ENCODE measurements at regions not wholly inside any gene's neighbourhood (a gene's known extent, or its start where the extent isn't known, plus 50 kb on each side); places are given as distances from the start of the nearest gene placed in this dataset.

GRCh38 chr6:163765335-163765734, 350.8 kb downstream of the QKI start:
- no peak for DNase-seq (ENCODE audit: low read depth)
- H3K4me3 ChIP-seq (ENCODE audit: low read depth, low read length), result no peak overlapping the region
- TF ChIP-seq, protein P1, sequence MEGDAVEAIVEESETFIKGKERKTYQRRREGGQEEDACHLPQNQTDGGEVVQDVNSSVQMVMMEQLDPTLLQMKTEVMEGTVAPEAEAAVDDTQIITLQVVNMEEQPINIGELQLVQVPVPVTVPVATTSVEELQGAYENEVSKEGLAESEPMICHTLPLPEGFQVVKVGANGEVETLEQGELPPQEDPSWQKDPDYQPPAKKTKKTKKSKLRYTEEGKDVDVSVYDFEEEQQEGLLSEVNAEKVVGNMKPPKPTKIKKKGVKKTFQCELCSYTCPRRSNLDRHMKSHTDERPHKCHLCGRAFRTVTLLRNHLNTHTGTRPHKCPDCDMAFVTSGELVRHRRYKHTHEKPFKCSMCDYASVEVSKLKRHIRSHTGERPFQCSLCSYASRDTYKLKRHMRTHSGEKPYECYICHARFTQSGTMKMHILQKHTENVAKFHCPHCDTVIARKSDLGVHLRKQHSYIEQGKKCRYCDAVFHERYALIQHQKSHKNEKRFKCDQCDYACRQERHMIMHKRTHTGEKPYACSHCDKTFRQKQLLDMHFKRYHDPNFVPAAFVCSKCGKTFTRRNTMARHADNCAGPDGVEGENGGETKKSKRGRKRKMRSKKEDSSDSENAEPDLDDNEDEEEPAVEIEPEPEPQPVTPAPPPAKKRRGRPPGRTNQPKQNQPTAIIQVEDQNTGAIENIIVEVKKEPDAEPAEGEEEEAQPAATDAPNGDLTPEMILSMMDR (IDR thresholded peaks at IDR 0.05; ENCODE audit: low read depth, low read length, missing control alignments), result no peak

DNA sequence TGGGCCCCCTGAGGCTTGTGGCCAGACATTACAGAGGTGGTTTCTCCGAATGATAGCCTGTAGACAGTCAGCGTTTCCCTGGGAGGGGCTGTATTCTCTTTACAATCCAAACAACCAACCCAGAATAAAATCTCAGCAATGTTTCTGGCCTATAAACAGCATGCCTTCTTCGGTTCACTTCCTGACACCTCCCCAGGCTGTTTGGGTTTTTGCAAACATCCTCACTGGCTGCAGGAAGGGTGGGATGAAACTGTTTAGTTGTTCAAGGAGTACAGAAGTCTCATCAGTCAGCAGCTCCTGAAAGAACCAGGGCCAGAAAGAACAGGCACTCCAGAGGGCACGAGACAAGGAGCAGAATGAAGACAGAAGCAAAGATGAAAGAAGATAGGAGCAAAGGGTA, 350.0 kb downstream of the QKI start:
- TF ChIP-seq, protein P1 (IDR thresholded peaks at IDR 0.05; ENCODE audit: low read depth, low read length, missing control alignments), result no peak
- H3K4me3 ChIP-seq (ENCODE audit: low read depth, low read length), result no peak overlapping the region
- no peak for DNase-seq (ENCODE audit: low read depth)

DNA sequence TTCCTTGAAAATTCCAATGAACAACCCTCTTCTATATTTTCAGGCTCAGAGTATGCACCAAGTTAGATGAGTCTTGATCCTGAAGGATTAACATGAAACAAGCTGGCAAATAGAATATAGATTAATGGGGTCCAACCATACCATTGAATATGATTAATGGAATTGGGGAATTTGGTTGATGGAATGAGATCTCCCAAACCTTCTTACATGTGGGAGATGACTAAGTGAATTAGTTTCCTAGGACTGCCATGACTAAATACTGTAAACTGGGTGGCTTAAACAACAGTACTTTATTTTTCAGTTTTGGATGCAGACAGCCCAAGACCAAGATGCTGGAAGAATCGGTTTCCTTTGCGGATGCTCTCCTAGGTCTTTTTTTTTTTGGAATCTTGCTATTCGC, 347.0 kb downstream of the QKI start:
- TF ChIP-seq, protein P1 (IDR thresholded peaks at IDR 0.05; ENCODE audit: low read depth, low read length, missing control alignments), result no peak
- H3K4me3 ChIP-seq (ENCODE audit: low read depth, low read length), result no peak overlapping the region
- no peak for DNase-seq (ENCODE audit: low read depth)

DNA sequence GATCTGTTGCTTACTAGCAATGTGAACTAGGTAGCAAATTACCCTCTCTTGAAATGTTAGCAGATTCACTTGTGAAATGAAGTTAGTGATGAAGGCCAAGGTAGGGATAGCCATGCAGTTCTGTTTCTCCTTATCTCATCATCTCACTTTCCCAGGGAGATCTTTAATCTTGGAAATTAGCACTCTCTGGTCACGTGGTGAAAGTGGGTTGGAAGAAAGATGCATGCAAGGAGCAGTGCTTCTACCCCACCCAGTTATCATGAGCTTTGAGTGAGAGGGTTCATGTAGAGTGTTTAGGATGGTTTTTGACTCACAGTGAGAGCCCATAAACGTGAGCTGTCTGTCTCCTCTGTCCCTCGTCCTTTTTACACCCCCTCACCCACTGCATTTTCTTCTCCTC, 346.3 kb downstream of the QKI start:
- TF ChIP-seq, protein P1 (IDR thresholded peaks at IDR 0.05; ENCODE audit: low read depth, low read length, missing control alignments), result no peak
- no peak for DNase-seq (ENCODE audit: low read depth)
- no peak overlapping the region for H3K4me3 ChIP-seq (ENCODE audit: low read depth, low read length)

DNA sequence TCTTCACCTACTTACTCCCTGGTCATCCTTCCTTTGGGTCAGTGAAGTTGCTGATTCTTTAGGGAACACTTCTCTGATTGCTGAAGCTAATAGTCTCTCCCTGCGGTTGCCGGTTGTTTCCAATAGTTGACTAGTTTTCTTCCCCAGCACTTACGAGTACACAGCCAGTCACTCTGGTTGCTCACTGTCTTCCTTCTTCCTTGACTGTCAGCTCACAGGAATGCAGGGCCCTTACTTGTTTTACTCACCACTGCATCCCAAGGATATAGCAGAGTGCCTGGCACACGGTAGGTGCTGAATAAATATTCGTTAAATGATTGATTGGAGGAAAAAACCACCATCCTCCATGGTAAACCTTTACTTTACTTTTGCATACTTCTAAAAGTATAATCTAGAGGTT, 345.0 kb downstream of the QKI start:
- no peak overlapping the region for H3K4me3 ChIP-seq (ENCODE audit: low read depth, low read length)
- no peak for DNase-seq (ENCODE audit: low read depth)
- TF ChIP-seq, protein P1 (IDR thresholded peaks at IDR 0.05; ENCODE audit: low read depth, low read length, missing control alignments), result no peak

- TF ChIP-seq, protein P1 (IDR thresholded peaks at IDR 0.05; ENCODE audit: low read depth, low read length, missing control alignments), result no peak
- DNase-seq (ENCODE audit: low read depth), result no peak
- no peak overlapping the region for H3K4me3 ChIP-seq (ENCODE audit: low read depth, low read length)
Measured at GRCh38 chr6:163757520-163757919, 343.0 kb downstream of the QKI start.

DNA sequence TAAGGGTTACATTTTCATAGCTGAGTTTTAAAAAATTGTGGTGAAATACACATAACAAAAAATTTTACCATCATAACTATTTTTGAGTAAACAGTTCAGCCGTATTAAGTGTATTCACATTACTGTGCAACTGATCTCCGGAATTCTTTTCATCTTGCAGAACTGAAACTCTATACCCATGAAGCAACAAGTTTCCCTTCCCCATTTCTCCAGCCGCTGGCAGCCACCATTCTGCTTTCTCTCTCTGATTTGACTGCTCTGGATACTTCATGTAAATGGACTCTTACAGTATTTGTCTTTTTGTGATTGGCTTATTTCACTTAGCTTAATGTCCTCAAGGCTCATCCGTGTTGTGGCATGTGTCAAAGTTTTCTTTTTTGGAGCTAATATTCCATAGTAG, 341.6 kb downstream of the QKI start:
- DNase-seq (ENCODE audit: low read depth), result peak; percentile 92
- TF ChIP-seq, protein P1 (IDR thresholded peaks at IDR 0.05; ENCODE audit: low read depth, low read length, missing control alignments), result no peak
- no peak overlapping the region for H3K4me3 ChIP-seq (ENCODE audit: low read depth, low read length)

Data from GM12864 (cell line).